ENCODE measurements at regions not wholly inside any gene's neighbourhood (a gene's known extent, or its start where the extent isn't known, plus 50 kb on each side); places are given as distances from the start of the nearest gene placed in this dataset.
"Not testable (repeated sequence)": the region's sequence is repeated elsewhere in the genome, so short reads cannot be mapped to it uniquely, and the experiment has no call there.

DNA sequence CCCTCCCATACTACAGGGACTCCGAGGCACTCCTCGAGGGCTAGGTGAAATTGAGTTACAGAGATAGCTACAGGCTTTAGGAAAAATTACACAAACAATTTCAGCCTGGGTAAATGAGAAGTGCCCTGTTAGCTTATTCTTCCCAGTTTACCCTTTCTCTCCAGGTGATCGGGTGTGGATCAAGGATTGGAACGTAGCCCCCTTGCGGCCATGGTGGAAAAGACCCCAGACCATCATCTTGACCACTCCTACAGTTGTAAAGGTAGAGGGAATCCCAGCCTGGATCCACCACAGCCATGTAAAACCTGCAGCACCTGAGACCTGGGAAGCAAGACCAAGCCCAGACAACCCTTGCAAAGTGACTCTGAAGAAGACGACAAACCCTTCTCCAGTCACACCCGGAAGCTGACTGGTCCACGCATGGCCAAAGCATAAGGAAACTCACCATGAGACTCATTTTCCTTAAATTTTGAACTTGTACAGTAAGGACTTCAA is 600.6 kb downstream of the UQCRFS1 start:
- H3K27me3 Mint-ChIP-seq, result no peaks in the 10 kb centered on the region
- H3K4me1 Mint-ChIP-seq, result no peaks in the 10 kb centered on the region
- ChIA-PET POLR2A (no interaction called here), CTCF (no interaction called here)
- no peak overlapping the region for H3K4me3 Mint-ChIP-seq
- no peaks in the 10 kb centered on the region for H3K36me3 Mint-ChIP-seq (ENCODE audit: low read depth)
- no peak for DNase-seq
- intact Hi-C loops (cut with DNase I, micrococcal nuclease), result no loop called here
- no peak for ATAC-seq
- H3K9me3 Mint-ChIP-seq (ENCODE audit: low read depth), result peaks cover 21% of the 10 kb centered on the region
- H3K27ac Mint-ChIP-seq, result no peak overlapping the region

DNA sequence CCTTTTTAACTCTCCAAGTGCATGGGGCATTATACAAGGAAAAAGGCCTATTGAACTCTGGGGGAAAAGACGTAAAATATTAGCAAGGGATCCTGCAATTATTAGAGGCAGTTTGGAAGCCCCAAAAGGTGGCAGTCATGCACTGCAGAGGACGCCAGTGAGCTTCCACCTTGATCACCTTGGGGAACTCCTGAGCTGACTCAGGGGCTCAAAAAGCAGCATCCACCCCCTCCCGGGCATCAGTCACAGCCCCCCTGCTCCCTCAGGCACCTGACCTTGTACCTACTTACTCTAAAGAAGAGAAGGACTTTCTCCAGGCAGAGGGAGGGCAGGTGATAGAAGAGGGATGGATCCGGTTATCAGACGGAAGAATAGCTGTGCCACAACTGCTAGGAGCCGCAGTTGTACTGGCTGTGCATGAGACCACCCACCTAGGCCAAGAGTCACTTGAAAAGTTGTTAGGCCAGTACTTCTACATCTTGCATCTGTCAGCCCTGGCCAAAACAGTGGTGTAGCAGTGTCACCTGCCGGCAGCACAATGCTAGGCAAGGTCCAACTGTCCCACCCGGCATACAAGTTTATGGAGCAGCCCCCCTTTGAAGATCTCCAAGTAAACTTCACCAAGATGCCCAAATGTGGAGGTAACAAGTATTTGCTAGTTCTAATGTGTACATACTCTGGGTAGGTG is 601.6 kb downstream of the UQCRFS1 start:
- intact Hi-C loops (cut with DNase I, micrococcal nuclease); DNase-seq; H3K36me3 Mint-ChIP-seq (ENCODE audit: low read depth); CTCF ChIA-PET; H3K27ac Mint-ChIP-seq; H3K4me3 Mint-ChIP-seq; ATAC-seq; H3K4me1 Mint-ChIP-seq; POLR2A ChIA-PET; H3K27me3 Mint-ChIP-seq: not testable (repeated sequence)
- peaks cover 27% of the 10 kb centered on the region for H3K9me3 Mint-ChIP-seq (ENCODE audit: low read depth)

DNA sequence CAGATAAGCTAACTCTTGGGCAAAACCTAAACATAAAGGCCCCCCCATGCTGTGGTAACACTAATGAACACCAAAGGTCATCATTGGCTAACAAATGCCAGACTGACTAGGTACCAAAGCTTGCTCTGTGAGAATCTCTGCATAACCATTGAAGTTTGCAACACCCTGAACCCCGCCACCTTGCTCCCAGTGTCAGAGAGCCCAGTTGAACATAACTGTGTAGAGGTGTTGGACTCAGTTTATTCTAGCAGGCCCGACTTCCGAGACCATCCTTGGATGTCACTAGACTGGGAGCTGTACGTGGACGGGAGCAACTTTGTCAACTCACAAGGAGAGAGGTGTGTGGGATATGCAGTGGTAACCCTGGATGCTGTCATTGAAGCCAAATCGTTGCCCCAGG is 602.2 kb downstream of the UQCRFS1 start:
- DNase-seq, result no peak
- ChIA-PET CTCF (no interaction called here), POLR2A (no interaction called here)
- Mint-ChIP-seq H3K27ac (no peak overlapping the region), H3K4me3 (no peak overlapping the region), H3K27me3 (no peaks in the 10 kb centered on the region), H3K9me3 (ENCODE audit: low read depth) (peaks cover 31% of the 10 kb centered on the region), H3K4me1 (no peaks in the 10 kb centered on the region), H3K36me3 (ENCODE audit: low read depth) (no peaks in the 10 kb centered on the region)
- intact Hi-C loops (cut with DNase I, micrococcal nuclease), result no loop called here
- no peak for ATAC-seq

DNA sequence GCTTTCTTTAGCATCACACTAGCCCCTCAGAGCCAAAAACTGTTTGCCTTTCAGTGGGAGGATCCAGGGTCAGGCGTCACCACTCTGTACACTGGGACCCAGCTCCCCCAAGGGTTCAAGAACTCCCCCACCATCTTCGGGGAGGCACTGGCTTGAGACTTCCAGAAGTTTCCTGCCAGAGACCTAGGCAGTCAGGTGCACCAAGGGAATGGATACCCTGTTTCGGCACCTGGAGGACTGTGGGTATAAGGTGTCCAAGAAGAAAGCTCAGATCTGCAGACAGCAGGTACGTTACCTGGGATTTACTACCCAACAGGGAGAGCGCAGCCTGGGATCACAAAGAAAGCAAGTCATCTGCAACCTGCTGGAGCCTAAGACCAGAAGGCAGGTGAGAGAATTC is 603.0 kb downstream of the UQCRFS1 start:
- no peaks in the 10 kb centered on the region for H3K27me3 Mint-ChIP-seq
- H3K9me3 Mint-ChIP-seq (ENCODE audit: low read depth), result peaks cover 27% of the 10 kb centered on the region
- DNase-seq, result no peak
- ATAC-seq, result no peak
- CTCF ChIA-PET, result interaction anchor here (1.4 kb wide), 1 partner anchor 14 kb away, joined by 3 read pairs; no protein-coding TSS in a partner anchor
- no peak overlapping the region for H3K27ac Mint-ChIP-seq
- POLR2A ChIA-PET, result no interaction called here
- H3K4me1 Mint-ChIP-seq, result no peaks in the 10 kb centered on the region
- intact Hi-C loops (cut with DNase I, micrococcal nuclease), result no loop called here
- H3K4me3 Mint-ChIP-seq, result no peak overlapping the region
- no peaks in the 10 kb centered on the region for H3K36me3 Mint-ChIP-seq (ENCODE audit: low read depth)

DNA sequence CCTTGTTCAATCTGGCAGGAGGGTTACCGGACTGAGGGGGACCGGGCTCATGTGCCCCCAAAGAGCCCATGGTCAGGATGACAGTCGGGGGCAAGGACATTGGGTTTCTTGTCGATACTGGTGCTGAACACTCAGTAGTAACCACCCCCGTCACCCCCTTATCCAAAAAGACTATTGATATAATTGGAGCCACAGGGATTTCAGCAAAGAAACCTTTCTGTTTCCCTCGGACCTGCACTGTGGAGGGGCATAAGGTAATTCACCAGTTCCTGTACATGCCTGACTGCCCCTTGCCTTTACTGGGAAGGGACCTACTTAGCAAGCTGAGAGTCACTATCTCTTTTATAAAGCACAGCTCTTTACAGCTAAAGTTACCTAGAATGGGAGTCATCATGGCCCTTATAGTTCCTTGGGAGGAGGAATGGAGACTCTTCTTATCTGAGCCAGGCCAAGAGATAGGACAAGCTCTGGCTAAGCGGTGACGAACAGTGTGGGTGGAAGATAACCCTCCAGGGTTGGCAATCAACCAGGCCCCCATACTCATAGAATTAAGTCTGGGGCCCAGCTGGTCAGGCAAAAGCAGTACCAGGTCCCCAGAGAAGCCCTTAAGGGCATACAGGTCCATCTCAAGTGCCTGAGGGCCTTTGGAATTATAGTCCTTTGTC is 603.7 kb downstream of the UQCRFS1 start:
- H3K9me3 Mint-ChIP-seq (ENCODE audit: low read depth), result peaks cover 23% of the 10 kb centered on the region
- DNase-seq, result no peak
- no peaks in the 10 kb centered on the region for H3K36me3 Mint-ChIP-seq (ENCODE audit: low read depth)
- no peak overlapping the region for H3K4me3 Mint-ChIP-seq
- no peaks in the 10 kb centered on the region for H3K4me1 Mint-ChIP-seq
- no peak overlapping the region for H3K27ac Mint-ChIP-seq
- ChIA-PET POLR2A (no interaction called here), CTCF (interaction anchor here (1.4 kb wide), 1 partner anchor 14 kb away, joined by 3 read pairs; no protein-coding TSS in a partner anchor)
- H3K27me3 Mint-ChIP-seq, result no peaks in the 10 kb centered on the region
- ATAC-seq, result no peak
- intact Hi-C loops (cut with DNase I, micrococcal nuclease), result no loop called here

DNA sequence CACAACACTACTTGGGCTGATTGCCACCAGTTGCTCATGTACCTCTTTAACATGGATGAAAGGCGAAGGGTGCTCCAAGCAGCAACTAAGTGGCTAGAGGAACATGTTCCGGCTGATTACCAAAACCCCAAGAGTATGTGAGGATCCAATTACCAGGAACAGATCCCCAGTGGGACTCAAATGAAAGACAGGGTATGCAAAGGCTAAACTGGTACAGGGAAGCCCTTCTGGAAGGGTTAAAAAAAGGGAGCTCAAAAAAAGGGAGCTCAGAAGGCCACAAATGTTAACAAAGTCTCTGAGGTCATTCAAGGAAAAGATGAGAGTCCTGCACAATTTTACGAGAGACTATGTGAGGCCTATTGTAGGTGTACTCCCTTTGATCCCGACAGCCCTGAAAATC is 604.7 kb downstream of the UQCRFS1 start:
- Mint-ChIP-seq H3K27ac (no peak overlapping the region), H3K4me1 (no peaks in the 10 kb centered on the region), H3K9me3 (ENCODE audit: low read depth) (peaks cover 22% of the 10 kb centered on the region), H3K27me3 (no peaks in the 10 kb centered on the region), H3K36me3 (ENCODE audit: low read depth) (no peaks in the 10 kb centered on the region), H3K4me3 (no peak overlapping the region)
- DNase-seq (no peak), ATAC-seq (no peak)
- intact Hi-C loops (cut with DNase I, micrococcal nuclease), result no loop called here
- CTCF ChIA-PET, result no interaction called here
- POLR2A ChIA-PET, result no interaction called here

DNA sequence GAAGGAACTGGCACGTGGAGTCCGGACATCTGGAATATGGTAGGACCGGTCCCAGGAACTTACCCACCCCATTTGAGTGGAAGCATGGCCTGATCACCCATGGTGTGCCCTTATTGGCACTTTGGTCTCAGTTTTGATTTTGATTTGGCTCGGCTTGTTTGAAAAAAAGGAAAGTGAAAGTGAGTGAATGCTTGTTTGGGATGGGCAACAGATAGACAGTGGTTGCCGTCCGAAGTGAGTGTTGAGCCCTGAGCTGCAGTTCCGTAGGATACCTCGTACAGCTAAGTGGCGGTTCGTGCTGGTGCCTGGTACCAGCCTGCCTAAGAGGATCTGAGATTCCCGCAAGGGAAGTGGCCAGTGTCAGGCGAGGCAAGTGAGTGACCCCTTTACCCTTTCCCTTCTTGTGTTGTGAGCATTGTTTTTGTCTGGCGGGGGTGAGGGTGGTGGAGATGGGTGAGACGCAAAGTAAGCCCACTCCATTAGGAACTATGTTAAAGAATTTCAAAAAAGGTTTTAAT is 605.8 kb downstream of the UQCRFS1 start:
- no peaks in the 10 kb centered on the region for H3K27me3 Mint-ChIP-seq
- CTCF ChIA-PET, result no interaction called here
- DNase-seq, result no peak
- no peaks in the 10 kb centered on the region for H3K4me1 Mint-ChIP-seq
- ATAC-seq, result no peak
- H3K9me3 Mint-ChIP-seq (ENCODE audit: low read depth), result peaks cover 22% of the 10 kb centered on the region
- no peak overlapping the region for H3K27ac Mint-ChIP-seq
- no peaks in the 10 kb centered on the region for H3K36me3 Mint-ChIP-seq (ENCODE audit: low read depth)
- POLR2A ChIA-PET, result no interaction called here
- no peak overlapping the region for H3K4me3 Mint-ChIP-seq
- intact Hi-C loops (cut with DNase I, micrococcal nuclease), result no loop called here

DNA sequence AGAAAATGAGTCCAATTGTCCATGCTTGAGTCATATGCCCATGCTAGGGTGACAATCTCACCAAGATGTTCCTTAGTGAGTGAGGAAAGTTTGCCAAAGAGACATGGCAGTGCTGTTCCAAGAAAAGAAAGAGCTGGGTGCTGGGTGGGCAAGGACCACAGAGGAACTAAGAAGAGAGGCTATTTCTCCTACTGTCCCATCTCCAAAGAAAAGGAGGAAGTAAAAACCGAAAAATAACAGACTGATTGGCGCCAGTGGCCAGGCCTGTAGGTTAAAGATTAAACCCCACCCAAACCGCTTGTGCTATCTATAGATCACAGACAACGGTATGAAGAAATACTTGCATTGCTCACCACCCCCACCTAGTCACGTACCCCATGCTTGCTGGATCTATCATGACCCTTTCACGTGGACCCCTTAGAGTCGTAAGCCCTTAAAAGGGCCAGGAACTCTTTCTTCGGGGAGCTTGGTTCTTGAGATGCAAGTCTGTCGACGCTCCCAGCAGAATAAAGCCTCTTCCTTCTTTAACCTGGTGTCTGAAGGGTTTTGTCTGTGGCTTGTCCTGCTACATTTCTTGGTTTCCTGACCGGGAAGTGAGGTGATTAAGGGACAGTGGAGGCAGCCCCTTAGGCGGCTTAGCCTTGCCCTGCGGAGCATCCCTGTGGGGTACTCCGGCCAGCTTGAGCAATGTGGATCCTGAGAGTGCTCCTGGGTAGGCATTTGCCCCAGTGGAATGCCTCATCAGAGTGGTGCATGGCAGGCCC is 606.5 kb downstream of the UQCRFS1 start:
- H3K36me3 Mint-ChIP-seq (ENCODE audit: low read depth), result no peaks in the 10 kb centered on the region
- ATAC-seq, result no peak
- POLR2A ChIA-PET, result no interaction called here
- H3K27ac Mint-ChIP-seq, result no peak overlapping the region
- intact Hi-C loops (cut with DNase I, micrococcal nuclease), result no loop called here
- CTCF ChIA-PET, result no interaction called here
- H3K4me1 Mint-ChIP-seq, result no peaks in the 10 kb centered on the region
- H3K27me3 Mint-ChIP-seq, result no peaks in the 10 kb centered on the region
- H3K4me3 Mint-ChIP-seq, result no peak overlapping the region
- H3K9me3 Mint-ChIP-seq (ENCODE audit: low read depth), result peaks cover 22% of the 10 kb centered on the region
- DNase-seq, result no peak

DNA sequence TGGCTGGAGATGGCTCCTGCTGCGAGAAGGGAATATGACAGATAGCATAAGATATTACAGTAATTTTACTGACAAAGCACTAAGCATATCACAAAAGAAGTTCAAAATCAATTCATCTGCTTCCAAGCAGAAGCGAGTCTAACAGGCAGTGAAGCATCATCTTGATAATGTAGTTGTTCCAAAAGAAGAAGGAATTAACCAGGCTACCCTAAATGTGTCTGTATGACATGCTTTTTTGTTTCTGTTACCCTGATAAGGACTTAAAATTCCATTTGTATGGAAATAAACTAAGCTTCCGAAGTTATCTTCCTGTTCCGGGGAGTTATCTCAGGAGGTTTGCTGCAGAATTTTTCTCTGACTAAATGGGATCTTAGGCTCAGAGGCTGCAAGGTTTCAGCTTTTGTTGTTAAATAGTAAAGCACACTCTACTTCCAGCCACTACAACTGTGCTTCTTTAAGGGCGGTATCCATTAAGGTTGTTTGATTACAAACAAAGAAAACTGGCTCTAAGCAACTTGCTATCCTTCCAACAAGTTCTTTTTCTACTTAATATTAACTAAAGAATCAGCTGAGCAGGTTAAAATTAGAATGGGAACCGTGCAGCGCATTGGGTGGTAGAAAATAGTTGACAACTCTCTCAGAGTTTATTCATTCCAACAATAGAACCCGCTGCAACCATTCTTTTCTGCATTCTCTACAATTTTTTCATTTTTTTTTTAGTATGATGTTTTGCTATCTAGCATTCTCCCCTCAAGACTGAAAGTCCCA is 607.3 kb downstream of the UQCRFS1 start:
- ATAC-seq (no peak), DNase-seq (no peak)
- H3K27ac Mint-ChIP-seq, result no peak overlapping the region
- no peak overlapping the region for H3K4me3 Mint-ChIP-seq
- no peaks in the 10 kb centered on the region for H3K27me3 Mint-ChIP-seq
- intact Hi-C loops (cut with DNase I, micrococcal nuclease), result no loop called here
- peaks cover 22% of the 10 kb centered on the region for H3K9me3 Mint-ChIP-seq (ENCODE audit: low read depth)
- ChIA-PET CTCF (interaction anchor here (0.6 kb wide), 1 partner anchor 58 kb away, joined by 5 read pairs; no protein-coding TSS in a partner anchor), POLR2A (no interaction called here)
- no peaks in the 10 kb centered on the region for H3K36me3 Mint-ChIP-seq (ENCODE audit: low read depth)
- H3K4me1 Mint-ChIP-seq, result no peaks in the 10 kb centered on the region

DNA sequence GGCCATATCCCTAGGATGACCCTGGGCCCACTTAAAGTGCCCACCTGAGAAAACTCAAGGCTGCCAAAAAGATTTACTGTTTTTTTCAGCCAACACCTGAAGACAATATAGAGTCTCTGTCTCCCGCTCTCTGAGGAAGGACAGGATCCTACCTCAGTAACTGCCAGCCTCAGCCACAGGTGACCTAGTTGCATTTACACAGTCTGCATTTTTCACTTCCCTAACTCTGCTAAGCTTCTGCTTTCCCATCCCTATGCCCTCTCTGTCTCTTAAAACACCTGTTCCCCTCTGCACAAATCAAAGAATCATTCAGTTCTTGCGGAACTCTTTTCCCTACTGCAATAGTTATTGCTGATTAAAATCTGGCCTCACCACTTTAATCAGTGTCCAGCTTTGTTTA is 609.5 kb downstream of the UQCRFS1 start:
- Mint-ChIP-seq H3K4me1 (no peaks in the 10 kb centered on the region), H3K27me3 (no peaks in the 10 kb centered on the region), H3K36me3 (ENCODE audit: low read depth) (no peaks in the 10 kb centered on the region), H3K27ac (no peak overlapping the region), H3K4me3 (no peak overlapping the region), H3K9me3 (ENCODE audit: low read depth) (peaks cover 21% of the 10 kb centered on the region)
- intact Hi-C loops (cut with DNase I, micrococcal nuclease), result no loop called here
- DNase-seq (no peak), ATAC-seq (no peak)
- CTCF ChIA-PET, result no interaction called here
- POLR2A ChIA-PET, result no interaction called here

DNA sequence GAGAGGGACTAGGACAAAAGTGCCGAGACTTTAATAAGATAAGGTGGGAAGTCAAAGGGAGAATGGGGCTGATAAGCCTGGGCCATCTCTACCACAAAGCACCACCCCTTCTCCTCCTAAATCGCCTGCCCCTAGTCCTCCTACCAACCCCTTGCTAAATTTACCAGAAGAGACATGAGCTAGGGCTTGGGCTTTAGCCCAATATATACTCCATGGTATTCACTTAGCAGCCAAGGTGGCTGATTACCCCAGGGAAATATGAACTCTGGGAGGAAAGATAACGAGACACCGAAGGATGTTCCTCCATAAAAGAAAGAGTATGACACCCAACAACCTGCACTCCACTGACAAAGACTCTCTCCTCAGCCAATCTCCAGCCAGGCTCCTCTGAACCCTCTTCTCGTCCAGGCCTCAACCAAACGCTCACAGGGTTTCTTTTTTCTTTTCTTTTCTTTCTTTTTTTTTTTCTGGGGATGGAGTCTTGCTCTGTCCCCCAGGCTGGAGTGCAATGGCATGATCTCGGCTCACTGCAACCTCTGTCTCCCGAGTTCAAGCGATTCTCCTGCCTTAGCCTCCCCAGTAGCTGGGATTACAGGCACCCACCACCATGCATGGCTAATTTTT is 610.2 kb downstream of the UQCRFS1 start:
- Mint-ChIP-seq H3K27ac (no peak overlapping the region), H3K36me3 (ENCODE audit: low read depth) (no peaks in the 10 kb centered on the region), H3K27me3 (no peaks in the 10 kb centered on the region), H3K4me1 (no peaks in the 10 kb centered on the region), H3K4me3 (no peak overlapping the region), H3K9me3 (ENCODE audit: low read depth) (peaks cover 17% of the 10 kb centered on the region)
- no peak for DNase-seq
- ChIA-PET POLR2A (no interaction called here), CTCF (no interaction called here)
- no peak for ATAC-seq
- intact Hi-C loops (cut with DNase I, micrococcal nuclease), result no loop called here
